Neural progenitor cell (in vitro differentiated cells): ENCODE measurements at regions not wholly inside any gene's neighbourhood (a gene's known extent, or its start where the extent isn't known, plus 50 kb on each side); places are given as distances from the start of the nearest gene placed in this dataset.

Experiments used
- DNase-seq: peaks from one replicate; pipeline ENCODE4 v3.0.0-alpha.2; 2016; ENCODE audit warnings: low spot score
- H2AFZ ChIP-seq: fragments of 200-600 bp; sonication (generic); replicated peaks from 2 replicates; pipeline ENCODE4 v1.6.1; 2016; ENCODE audit warnings: antibody characterized with exemption
- H3F3A ChIP-seq: fragments of 200-600 bp; sonication (generic); 2 replicates; pipeline ENCODE4 v1.6.1; 2016; ENCODE audit warnings: antibody characterized with exemption, low read depth
- H3K27ac ChIP-seq: fragments of 200-600 bp; sonication (generic); 2 replicates; pipeline ENCODE4 v1.5.1; 2016; ENCODE audit warnings: mild to moderate bottlenecking
- H3K27me3 ChIP-seq: fragments of 200-600 bp; sonication (generic); 2 replicates; pipeline ENCODE4 v1.6.1; 2016; ENCODE audit warnings: mild to moderate bottlenecking, moderate library complexity
- H3K36me3 ChIP-seq: fragments of 200-600 bp; sonication (generic); 2 replicates; pipeline ENCODE4 v1.5.1; 2016
- H3K4me1 ChIP-seq: fragments of 200-600 bp; sonication (generic); 2 replicates; pipeline ENCODE4 v1.6.1; 2016; ENCODE audit warnings: mixed run types
- H3K4me2 ChIP-seq: fragments of 200-600 bp; sonication (generic); 2 replicates; pipeline ENCODE4 v1.6.1; 2016
- H3K4me3 ChIP-seq: fragments of 200-600 bp; sonication (generic); 2 replicates; pipeline ENCODE4 v1.5.1; 2016
- H3K79me2 ChIP-seq: fragments of 200-600 bp; sonication (generic); 2 replicates; pipeline ENCODE4 v1.6.1; 2016; ENCODE audit warnings: low read depth
- H3K9ac ChIP-seq: fragments of 200-600 bp; sonication (generic); 2 replicates; pipeline ENCODE4 v1.6.1; 2016
- H3K9me3 ChIP-seq: fragments of 200-600 bp; sonication (generic); 2 replicates; pipeline ENCODE4 v1.5.1; 2016; ENCODE audit warnings: low read depth
- H4K20me1 ChIP-seq: fragments of 200-600 bp; sonication (generic); 2 replicates; pipeline ENCODE4 v1.6.1; 2016; ENCODE audit warnings: low read depth
- H3K27ac Mint-ChIP-seq: 3 replicates; pipeline ENCODE4 v1.8.0; 2021; ENCODE audit warnings: mixed read lengths
- H3K27me3 Mint-ChIP-seq: 2 replicates; pipeline ENCODE4 v1.8.0; 2022; ENCODE audit warnings: low read depth, mild to moderate bottlenecking, inconsistent platforms, moderate library complexity, mixed read lengths; ENCODE audit not compliant: insufficient read depth
- H3K36me3 Mint-ChIP-seq: 3 replicates; pipeline ENCODE4 v1.8.0; 2021; ENCODE audit warnings: mixed read lengths
- H3K4me1 Mint-ChIP-seq: 3 replicates; pipeline ENCODE4 v1.8.0; 2021; ENCODE audit warnings: mixed read lengths
- H3K4me3 Mint-ChIP-seq: 3 replicates; pipeline ENCODE4 v1.8.0; 2021; ENCODE audit warnings: mild to moderate bottlenecking, moderate library complexity, mixed read lengths
- H3K9me3 Mint-ChIP-seq: 3 replicates; pipeline ENCODE4 v1.8.0; 2020; ENCODE audit warnings: mixed read lengths
- CTCF ChIP-seq: fragments of 200-600 bp; sonication (generic); IDR thresholded peaks from 2 replicates; pipeline ENCODE4 v1.5.1; 2017; ENCODE audit warnings: antibody characterized with exemption, mild to moderate bottlenecking
- EZH2 ChIP-seq: fragments of 200-600 bp; sonication (generic); IDR thresholded peaks from 2 replicates; pipeline ENCODE4 v1.6.1; 2017; ENCODE audit warnings: antibody characterized with exemption, mild to moderate bottlenecking, moderate library complexity
- EZH2phosphoT487 ChIP-seq: fragments of 200-600 bp; sonication (generic); IDR thresholded peaks from 2 replicates; pipeline ENCODE4 v1.6.1; 2017; ENCODE audit warnings: antibody characterized with exemption

- Histone ChIP-seq H3K9me3 (no peaks in the 10 kb centered on the region), H4K20me1 (no peaks in the 10 kb centered on the region)
- H3K4me1 Mint-ChIP-seq = no peaks in the 10 kb centered on the region
Observed at GRCh38 chr12:94033101-94033500, 115.3 kb upstream of the PLXNC1 start.

GRCh38 chr12:94033784-94034183 lies 114.6 kb upstream of the PLXNC1 start:
- Histone ChIP-seq H3K4me3 (no peak overlapping the region), H3K9me3 (no peaks in the 10 kb centered on the region), H3K79me2 (no peaks in the 10 kb centered on the region), H3K27me3 (no peaks in the 10 kb centered on the region), H3K4me1 (no peaks in the 10 kb centered on the region), H3K9ac (no peak overlapping the region), H3F3A (no peaks in the 10 kb centered on the region), H3K4me2 (no peak overlapping the region), H4K20me1 (no peaks in the 10 kb centered on the region), H2AFZ (no peak overlapping the region), H3K36me3 (no peaks in the 10 kb centered on the region), H3K27ac (no peak overlapping the region)
- Mint-ChIP-seq H3K4me3 (no peak overlapping the region), H3K27ac (no peak overlapping the region), H3K36me3 (no peaks in the 10 kb centered on the region), H3K27me3 (no peaks in the 10 kb centered on the region), H3K9me3 (peaks cover 20% of the 10 kb centered on the region), H3K4me1 (no peaks in the 10 kb centered on the region)
- TF ChIP-seq CTCF = no peak
- TF ChIP-seq EZH2 = no peak
- TF ChIP-seq EZH2phosphoT487 = no peak
- DNase-seq = no peak

More at GRCh38 chr12:94033101-94033500, 115.3 kb upstream of the PLXNC1 start:
- Histone ChIP-seq H2AFZ (no peak overlapping the region), H3K9ac (no peak overlapping the region), H3K27me3 (no peaks in the 10 kb centered on the region), H3K4me2 (no peak overlapping the region), H3F3A (no peaks in the 10 kb centered on the region), H3K27ac (no peak overlapping the region), H3K4me3 (no peak overlapping the region), H3K79me2 (no peaks in the 10 kb centered on the region), H3K36me3 (no peaks in the 10 kb centered on the region), H3K4me1 (no peaks in the 10 kb centered on the region)
- TF ChIP-seq CTCF = no peak
- H3K9me3 Mint-ChIP-seq = peaks cover 15% of the 10 kb centered on the region
- H3K4me3 Mint-ChIP-seq = no peak overlapping the region
- no peak overlapping the region for H3K27ac Mint-ChIP-seq
- no peak for DNase-seq
- H3K27me3 Mint-ChIP-seq = no peaks in the 10 kb centered on the region
- no peaks in the 10 kb centered on the region for H3K36me3 Mint-ChIP-seq

DNA sequence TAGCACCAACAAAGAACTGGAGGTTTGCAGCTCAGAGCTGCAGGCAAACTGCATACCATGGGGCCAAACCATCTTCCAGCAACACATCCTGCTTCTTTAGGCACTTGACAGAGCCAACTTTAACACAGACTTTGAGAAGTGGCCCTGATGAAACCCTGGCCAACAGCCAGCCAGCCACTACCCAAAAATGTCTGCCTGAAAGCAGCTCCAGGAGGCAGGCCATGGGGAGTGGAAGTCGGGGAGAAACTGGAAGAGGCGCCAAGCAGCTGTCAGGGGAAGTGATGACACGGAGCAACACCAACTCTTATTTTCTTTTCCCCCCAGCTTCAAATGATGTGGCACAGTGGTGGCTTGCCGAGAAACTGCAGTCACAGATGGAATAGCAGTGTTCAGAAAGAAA lies 110.9 kb upstream of the PLXNC1 start:
- Mint-ChIP-seq H3K9me3 (peaks cover 29% of the 10 kb centered on the region), H3K27ac (no peak overlapping the region), H3K4me3 (no peak overlapping the region), H3K36me3 (no peaks in the 10 kb centered on the region), H3K27me3 (no peaks in the 10 kb centered on the region), H3K4me1 (peaks cover 17% of the 10 kb centered on the region)
- peaks cover 12% of the 10 kb centered on the region for H3F3A ChIP-seq
- no peak overlapping the region for H3K27ac ChIP-seq
- peaks cover 11% of the 10 kb centered on the region for H3K4me1 ChIP-seq
- no peak overlapping the region for H2AFZ ChIP-seq
- no peak for TF ChIP-seq EZH2
- TF ChIP-seq EZH2phosphoT487 = no peak
- TF ChIP-seq CTCF = no peak
- no peaks in the 10 kb centered on the region for H3K79me2 ChIP-seq
- DNase-seq = no peak
- H3K27me3 ChIP-seq = peaks cover 16% of the 10 kb centered on the region
- peaks cover 7% of the 10 kb centered on the region for H4K20me1 ChIP-seq
- no peak overlapping the region for H3K4me3 ChIP-seq
- H3K9ac ChIP-seq = no peak overlapping the region
- no peak overlapping the region for H3K4me2 ChIP-seq
- H3K9me3 ChIP-seq = no peaks in the 10 kb centered on the region
- no peaks in the 10 kb centered on the region for H3K36me3 ChIP-seq

GRCh38 chr12:94038605-94039004 lies 109.8 kb upstream of the PLXNC1 start:
- Histone ChIP-seq H3K79me2 (no peaks in the 10 kb centered on the region), H3K4me2 (no peak overlapping the region), H3K36me3 (no peaks in the 10 kb centered on the region), H2AFZ (no peak overlapping the region), H3F3A (peaks cover 21% of the 10 kb centered on the region), H4K20me1 (peaks cover 13% of the 10 kb centered on the region), H3K4me1 (peaks cover 19% of the 10 kb centered on the region), H3K4me3 (no peak overlapping the region), H3K27me3 (peaks cover 16% of the 10 kb centered on the region), H3K27ac (no peak overlapping the region), H3K9ac (no peak overlapping the region), H3K9me3 (no peaks in the 10 kb centered on the region)
- Mint-ChIP-seq H3K27ac (no peak overlapping the region), H3K4me3 (no peak overlapping the region), H3K36me3 (no peaks in the 10 kb centered on the region), H3K27me3 (no peaks in the 10 kb centered on the region), H3K9me3 (peaks cover 29% of the 10 kb centered on the region), H3K4me1 (peaks cover 29% of the 10 kb centered on the region)
- TF ChIP-seq EZH2 = no peak
- no peak for TF ChIP-seq EZH2phosphoT487
- no peak for TF ChIP-seq CTCF
- DNase-seq = no peak
